ENCODE measurements at regions not wholly inside any gene's neighbourhood (a gene's known extent, or its start where the extent isn't known, plus 50 kb on each side); places are given as distances from the start of the nearest gene placed in this dataset.

- TF ChIP-seq POLR2A (IDR thresholded peaks at IDR 0.05; ENCODE audit: low read depth) (no peak), CTCF (IDR thresholded peaks at IDR 0.05) (no peak), EP300 (IDR thresholded peaks at IDR 0.05) (no peak)
Measured at GRCh38 chr3:57009802-57010201, 50.7 kb upstream of the SPATA12 start.
